ENCODE measurements at regions not wholly inside any gene's neighbourhood (a gene's known extent, or its start where the extent isn't known, plus 50 kb on each side); places are given as distances from the start of the nearest gene placed in this dataset.
A peak's percentile ranks its signal among the peaks of the same experiment; 100 is the strongest.
"Not testable (repeated sequence)": the region's sequence is repeated elsewhere in the genome, so short reads cannot be mapped to it uniquely, and the experiment has no call there.

DNA sequence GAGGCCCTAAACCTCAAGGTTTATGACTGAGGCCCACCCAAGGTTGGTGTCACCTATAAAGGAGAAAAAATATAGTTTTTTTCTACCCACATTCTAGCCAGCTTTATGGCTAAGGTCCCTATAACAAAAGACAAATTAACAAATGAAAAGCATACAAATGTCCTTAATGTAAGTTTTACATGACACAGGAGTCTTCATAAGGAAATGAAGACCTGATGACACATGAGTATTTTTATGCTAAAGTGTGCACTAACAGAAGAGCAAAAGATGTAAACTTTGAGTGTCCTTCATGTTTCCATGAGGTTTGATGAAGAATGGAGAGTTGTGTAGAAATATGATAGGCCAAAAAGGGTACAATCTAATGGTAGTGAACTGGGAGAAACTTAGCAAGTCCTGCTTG lies 114.7 kb upstream of the INTU start:
- DNase-seq (ENCODE audit: low read depth), result no peak

DNA sequence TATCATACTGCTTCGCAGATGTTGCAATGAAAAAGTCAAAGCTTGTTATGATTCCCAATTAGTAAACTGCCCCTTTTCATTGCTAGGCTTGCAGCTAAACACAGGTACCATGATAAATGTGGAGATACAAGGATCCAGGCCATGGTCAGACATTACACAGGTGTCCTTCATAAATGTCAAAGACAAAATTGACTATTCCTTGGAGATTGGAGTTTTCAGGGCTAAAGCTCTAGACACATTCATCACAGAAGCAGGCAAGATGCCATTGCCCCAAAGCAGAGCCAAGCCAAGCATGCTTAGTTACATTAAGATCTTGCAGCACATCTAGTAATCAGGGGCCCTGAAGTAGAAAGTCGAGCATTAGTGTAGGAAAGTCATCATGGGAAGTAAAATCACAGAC lies 111.3 kb upstream of the INTU start:
- no peak for DNase-seq (ENCODE audit: low read depth)

DNA sequence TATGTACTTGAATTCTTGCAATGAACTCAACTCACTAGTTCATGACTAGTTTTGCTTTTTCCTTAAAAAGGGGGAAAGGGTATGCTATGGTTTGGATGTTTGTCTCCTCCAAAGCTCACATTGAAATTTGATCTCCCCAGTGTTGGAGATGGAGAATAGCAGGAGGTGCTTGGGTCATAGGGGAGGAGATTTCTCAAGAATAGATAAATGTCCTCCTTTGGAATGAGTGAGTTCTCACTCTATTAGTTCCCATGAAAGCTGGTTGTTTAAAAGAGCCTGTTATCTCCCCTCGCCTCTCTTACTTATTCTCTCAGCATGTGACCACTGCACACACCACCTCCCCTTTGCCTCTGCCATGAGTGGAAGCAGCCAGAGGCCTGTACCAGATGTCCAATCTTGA lies 109.4 kb upstream of the INTU start:
- DNase-seq (ENCODE audit: low read depth), result no peak

DNA sequence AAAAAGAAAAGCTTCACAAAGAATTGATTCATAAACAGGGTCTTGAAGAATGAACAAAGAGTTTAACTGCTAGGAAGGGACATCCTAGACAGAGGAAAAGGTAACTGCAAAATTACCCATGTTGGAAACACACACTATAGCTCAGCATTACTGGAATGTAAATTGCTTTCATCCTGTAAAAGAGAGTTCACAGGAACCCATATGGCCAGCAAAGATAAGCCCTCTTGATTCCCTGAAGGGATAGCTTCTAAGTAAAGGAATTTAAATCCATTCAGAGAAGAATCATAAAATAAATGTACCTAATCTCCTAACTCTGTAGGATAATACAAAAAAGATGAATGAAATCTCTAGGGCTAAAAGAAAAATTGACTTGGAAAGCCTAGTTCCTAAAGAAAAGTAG lies 107.1 kb upstream of the INTU start:
- no peak for DNase-seq (ENCODE audit: low read depth)

DNA sequence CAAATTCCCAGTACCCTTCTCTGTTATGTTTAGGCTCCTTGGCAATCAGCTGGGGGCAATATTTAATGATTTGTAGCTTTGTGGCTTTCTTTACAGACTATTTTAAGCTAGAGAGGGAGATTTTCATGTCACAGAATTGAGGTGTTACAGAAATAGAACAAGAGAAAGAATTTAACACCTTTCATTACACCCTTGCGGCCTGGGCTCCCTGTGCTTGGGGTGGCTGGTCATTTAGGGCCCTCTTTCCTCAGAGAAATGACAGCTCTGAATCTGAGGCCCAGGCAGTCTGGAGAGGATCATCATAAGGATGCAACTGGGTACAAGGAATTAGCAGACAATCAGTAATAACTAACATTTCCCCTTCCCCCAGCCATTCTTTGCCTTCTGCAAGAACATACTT lies 104.5 kb upstream of the INTU start:
- no peak for DNase-seq (ENCODE audit: low read depth)

DNA sequence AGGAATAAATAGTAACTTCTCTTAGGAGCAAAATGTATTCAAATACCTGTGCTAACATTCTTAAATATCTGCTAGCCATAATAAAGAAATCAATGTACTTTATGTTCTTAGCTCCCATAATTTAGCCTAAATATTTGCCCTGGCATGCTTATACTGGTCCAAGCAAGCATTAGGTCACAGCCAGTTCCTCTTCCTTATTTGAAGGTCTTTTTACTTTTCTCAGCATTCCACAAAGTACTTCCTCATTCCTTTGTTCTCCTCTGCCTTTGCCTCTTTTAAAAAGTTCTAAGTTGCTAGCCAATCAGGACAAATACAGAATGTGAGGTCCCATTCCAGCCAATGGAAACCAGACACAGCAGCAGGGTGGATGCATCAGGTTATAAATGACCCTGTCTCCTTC lies 102.9 kb upstream of the INTU start:
- DNase-seq (ENCODE audit: low read depth), result not testable (repeated sequence)

DNA sequence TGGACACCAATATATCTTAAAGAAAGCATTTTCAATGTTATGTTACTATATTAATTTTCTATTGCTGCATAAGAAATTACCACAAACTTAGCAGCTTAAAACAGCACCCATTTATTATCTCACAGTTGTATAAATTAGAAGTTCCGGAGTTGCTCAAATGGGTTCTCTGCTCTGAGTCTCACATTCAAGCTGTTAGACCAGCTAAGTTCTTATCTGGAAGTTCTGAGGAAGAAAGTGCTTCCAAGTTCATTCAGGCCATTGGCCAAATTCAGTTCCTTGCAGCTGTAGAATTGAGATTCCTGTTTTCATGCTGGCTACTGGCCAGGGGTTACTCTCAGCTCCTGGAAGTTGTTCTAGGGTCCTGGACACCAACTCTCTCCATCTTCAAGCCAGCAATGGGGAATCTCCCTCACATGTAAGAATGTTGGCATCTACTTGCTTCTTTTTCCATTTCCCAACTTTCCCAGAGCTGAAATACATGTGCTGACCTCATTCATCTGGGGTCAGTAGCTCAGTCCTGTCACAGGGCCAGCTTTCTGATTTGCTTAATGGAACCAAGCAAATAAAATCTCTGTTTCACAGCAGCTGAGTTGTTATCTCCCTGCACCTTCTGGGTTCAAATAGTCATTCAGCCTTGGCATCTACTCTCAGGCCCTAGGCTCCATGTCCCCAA lies 99.6 kb upstream of the INTU start:
- DNase-seq (ENCODE audit: low read depth), result no peak

DNA sequence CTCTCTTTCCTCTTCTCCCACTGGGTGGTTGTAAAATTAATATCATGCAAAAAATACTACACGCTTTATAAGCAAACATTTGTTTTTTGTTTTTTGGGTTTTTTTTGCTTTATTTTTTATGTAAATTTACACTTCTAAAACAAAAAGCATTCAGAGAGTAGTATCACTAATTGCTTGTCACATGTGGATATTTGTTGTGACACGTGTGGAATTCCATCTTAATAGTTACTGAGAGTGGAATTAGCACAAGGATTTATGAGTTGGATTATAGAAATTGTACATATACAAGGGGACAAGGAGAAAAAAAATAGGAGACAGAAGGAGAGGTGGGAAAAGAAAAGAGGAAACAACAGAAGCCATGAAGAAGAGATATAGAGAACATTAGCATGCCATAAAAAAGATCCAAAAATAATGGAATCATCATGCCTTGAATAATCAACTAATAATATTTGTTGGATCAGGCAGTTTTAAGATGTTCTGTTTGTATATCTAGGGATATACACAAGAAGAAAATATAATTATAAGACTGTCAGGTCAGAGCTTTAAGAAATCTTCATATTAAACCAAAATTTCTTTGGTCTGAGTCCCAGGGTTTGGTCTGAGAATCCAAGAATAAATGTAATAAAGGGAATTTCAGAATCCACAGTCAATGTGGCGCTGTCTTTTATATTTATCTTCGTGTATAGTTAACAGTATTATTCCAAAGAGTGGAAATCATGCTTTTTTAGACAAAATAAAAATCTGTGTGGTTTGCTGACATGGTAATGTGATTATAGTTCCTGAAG lies 98.5 kb upstream of the INTU start:
- no peak for DNase-seq (ENCODE audit: low read depth)

DNA sequence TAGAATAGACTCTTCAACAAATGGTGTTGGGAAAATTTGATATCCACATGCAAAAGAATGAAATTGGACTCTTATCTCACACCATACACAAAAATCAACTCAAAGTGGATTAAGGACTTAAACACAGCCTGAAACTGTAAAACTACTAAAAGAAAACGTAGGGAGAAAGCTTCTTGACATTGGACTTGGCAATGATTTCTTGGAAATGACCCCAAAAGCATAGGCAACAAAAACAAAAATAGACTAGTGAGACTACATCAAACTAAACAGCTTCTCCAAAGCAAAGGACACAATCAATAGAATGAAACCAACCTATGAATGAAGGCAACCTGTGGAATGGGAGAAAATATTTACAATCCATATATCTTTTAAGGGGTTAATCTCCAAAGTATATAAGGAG lies 94.7 kb upstream of the INTU start:
- no peak for DNase-seq (ENCODE audit: low read depth)

DNA sequence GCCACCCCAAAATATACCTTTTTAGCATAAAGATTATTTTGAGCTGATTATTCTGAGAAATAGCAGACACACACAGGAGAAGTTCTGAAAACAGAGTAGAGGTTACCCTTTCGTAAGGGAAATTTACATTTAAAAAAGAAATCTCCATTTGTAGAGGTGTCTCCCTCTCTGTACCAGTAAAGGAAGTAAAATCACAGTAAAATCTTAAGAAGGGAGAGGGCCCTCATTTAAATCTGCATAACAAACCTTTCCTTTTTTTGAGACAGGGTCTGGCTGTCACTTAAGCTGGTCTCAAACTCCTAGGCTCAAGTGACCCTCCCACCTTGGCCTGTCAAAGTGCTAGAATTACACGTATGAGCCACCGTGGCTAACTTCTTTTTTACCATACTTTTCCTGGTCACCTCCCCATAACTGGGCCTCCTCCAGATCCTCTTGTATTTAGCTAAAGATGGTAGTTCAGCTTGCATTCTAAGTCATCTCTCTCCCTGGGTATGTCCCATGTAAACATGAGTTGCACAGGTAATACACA lies 92.2 kb upstream of the INTU start:
- no peak for DNase-seq (ENCODE audit: low read depth)

DNA sequence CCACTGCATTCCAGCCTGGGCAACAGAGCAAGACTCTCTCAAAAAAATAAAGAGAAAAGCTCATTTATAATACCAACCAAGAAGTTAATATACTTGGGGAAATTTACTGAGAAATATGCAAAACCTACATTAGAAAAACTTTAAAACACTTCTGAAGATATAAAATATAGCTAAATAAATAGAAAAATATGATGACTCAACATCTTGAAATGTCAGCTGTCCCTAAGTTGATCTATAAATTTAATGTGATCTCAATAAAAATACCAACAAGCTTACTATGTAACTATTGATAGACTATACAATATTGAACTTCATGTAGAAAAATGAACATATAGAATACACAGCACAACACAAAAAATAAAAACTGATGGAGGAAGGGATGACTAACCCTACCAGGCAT lies 87.5 kb upstream of the INTU start:
- DNase-seq (ENCODE audit: low read depth), result no peak

DNA sequence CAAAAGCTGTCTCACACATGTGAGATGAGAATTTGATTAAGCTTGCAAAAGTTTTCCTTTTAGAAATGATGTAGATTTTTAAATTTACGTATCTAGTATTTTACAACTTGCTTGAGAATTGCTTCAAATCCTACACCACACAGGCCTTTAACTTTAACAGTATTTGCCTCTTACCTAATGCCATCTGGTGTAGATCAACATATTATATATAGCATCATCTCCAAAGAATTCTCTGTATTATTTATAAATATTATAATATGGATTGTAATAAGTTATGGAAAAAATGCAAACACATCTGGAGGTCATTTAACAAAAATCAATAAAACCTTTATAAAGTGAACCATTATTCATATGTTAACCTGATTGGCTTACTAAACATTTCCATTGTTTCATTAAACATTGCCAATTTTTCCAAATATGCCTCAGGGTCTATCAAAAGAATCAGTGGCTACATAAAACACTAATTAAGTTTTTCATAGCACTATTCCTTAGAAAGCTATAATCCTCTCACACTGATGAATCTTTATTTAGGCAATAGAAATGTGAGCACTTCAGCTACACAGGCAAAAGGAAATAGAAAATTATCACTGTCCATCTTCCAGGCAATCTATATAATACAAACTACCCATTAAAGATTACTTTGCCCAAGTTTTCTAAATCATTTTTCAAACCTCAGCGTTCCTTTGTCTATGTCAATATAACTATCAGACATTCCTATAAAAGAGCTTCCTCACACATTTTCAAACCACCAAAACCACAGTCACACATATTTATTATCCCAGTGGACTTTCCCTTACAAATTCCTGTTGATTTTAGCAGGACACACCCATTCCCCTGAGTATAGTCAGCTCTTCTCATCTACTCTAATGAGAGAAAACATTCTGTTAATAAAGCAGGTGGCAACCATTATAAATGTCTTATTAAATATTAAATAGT lies 83.5 kb upstream of the INTU start:
- no peak for DNase-seq (ENCODE audit: low read depth)

DNA sequence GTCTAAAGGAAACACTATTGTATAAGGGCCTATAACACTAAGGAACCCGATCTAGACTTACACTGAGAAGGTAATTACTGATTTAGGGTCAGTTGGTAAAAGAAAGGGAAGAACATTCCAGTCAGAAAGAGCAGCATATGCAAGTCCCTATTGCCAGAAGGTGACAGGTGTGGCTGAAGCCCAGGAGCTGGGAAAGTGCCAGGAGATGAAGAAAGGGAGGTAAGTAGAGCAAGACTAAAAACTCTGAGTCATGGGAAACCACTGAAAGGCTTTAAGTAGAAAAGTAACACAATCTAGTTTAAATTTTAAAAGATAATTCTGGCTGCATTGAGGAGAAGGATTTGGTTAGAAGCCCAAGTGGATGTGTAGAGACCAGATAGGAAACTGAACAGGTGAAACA lies 77.7 kb upstream of the INTU start:
- no peak for DNase-seq (ENCODE audit: low read depth)

DNA sequence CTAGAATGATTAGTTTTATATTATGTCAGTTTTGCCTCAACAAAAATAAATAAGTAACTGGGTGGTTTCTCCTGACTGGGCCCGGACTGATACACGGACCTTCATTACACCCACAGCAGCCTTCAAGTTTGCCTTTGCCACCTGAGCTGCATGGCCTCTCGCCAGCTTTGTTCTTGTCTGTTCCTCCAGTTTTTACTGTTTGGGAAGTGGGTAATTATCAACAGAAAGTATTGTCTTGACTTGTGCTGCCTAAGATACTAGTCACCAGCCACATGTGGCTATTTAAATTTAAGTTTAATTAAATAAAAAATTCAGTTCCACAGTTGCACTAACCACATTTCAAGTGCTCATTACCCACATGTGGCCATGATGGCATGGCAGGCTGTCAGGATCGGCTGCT lies 74.7 kb upstream of the INTU start:
- DNase-seq (ENCODE audit: low read depth), result peak; percentile 1

DNA sequence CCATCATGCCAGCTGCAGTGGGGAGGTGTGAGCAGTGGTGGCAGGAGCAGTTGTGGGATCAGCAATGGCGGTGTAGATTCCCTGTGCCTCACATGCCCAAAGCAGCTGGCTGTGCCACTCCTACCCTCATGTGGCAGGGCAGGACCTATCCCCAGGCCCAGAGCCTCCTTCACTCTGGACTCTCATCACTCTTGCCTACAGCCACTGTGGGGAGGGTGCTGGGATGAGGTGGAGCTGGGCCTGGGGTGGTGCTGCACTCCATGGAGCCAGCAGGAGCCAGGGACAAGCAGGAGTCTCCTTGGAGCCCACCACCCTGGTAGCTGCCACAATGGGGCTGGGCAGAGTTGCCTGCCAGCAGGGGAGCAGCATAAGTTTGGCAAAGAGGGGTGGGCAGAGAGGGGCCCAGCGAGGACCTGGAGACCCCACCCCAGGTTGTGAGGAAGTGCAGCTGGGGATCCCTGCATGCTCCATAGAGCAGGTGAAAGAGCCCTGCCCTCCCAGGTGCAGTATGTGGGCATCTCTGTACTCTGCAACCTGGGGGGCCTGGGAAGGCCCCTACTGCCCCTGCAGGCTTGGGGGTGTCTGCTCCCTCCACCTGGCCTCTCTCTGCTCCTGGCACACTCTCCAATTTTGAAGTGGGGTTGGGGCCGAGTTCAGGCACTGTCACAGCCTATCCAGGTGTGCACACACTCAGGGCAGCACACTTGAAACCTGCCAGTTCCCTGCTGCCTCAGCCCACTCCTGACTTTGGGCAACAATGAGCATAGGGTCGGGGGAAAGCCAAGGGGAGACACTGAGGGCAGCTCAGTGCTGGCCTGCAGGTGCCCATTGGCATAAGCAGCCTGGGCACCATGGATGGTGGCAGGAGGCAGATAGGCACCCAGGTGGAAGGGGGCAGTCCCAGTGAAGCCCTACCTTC lies 74.0 kb upstream of the INTU start:
- DNase-seq (ENCODE audit: low read depth), result no peak

DNA sequence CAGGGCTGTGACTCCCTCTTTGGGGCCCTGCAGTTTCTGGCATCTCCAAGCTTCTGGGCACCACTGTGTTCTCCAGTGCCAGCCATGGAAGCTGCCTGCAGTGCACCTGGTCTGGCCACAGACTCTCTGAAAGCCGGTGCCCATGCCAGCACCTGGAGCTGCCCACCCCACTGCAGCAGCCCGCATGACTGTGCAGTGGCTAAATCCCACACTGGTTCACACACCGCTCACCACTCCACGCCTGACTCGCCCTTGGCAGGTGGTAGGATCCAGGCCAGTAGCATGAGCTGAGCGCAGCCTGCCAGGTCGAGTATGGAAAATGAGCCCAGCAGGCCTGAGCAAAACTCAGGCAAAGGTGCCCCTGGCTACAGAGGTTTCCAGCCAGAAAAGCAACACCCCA lies 72.8 kb upstream of the INTU start:
- DNase-seq (ENCODE audit: low read depth), result no peak

DNA sequence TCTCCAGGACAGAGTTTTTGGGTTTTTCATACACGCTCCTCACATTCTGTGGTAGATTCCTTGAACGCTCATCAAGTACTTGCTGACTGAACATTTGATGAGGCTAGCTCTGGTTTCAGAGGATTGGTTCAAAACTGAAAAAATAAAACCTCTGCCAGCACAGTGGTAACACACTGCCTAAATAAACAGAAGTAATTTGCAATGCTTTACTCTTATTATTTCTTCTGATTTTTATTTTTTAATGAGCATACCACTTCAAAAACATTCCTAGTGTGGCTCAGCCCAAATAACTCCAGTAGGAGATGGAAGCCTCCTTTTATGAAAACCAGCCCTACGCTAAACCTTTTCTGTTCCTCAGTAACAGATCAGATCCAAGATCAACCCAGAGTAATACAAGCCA lies 72.0 kb upstream of the INTU start:
- DNase-seq (ENCODE audit: low read depth), result no peak

DNA sequence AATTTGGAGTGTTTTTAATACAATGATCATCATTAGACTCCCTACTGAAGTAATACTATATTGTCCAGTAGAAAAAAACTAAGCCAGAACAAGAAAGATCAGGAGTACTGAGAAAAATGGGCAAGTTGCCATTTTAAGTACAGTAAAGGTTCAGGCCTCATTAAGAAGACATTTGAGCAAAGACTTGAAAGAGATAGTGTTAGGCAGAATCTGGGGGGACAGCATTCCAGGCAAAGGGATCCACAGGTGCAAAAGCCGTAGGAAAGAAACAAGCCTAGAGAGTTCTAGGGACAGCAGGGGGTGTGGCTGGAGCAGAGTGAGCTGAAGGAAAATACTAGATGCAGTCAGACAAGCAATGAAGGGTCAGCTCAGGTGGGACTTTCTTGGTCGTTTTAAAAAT lies 58.1 kb upstream of the INTU start:
- no peak for DNase-seq (ENCODE audit: low read depth)

DNA sequence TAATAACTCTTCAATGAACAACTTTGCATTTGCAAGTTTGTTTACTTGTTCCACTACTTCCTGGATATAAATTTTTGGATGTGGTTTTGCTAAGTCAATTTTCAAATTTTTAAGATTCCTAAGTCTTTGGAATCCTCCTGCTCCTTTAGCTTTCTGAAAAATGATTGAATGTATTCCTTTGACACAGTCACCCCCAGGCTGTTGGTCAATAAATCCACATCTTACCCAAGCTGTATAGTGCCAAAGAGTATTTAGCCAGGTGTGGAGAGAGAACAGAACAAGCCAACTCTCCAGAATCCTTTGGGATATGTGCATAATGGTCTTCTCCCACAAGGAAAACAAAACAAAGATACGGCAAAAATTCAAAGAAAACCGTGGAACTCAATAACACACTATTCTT lies 56.9 kb upstream of the INTU start:
- DNase-seq (ENCODE audit: low read depth), result peak; percentile 11

DNA sequence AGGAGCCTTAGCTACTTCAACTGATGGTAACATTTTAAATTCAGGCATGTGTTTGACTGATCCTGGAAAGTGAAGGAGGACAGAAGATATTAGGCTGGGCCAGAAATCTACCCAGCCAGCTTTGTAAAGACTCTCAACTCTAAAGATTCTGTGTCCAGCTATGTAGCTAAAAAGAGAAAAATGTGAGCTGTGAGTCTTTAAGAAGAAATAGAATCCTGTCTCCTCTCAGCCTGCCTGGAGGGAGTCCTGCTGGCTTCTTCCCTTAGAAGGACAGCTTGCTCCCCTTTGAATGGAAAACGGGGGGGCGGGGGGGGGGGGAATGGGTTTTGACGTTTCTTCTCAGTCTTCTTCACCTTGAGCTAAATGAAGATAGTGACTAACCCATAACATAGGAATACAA lies 54.3 kb upstream of the INTU start:
- DNase-seq (ENCODE audit: low read depth), result no peak

DNA sequence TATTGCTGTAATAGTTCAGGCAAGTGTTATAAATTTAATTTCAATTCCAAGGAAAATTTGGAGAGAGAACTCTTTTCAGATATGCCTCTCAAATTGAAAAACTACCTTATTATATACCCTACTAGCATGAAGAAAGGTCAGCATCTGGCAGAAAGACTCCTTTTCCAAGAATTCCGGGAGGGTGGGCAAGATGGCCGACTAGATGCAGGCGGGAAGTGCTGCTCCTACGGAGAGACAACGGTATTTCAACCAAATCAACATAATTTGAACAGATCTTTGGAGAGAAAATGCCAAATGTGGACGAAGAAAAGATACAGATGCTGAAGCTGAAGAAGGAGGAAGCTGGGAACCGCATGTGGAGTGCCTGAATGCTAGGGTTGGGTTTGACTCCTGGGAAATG lies 53.8 kb upstream of the INTU start:
- DNase-seq (ENCODE audit: low read depth), result no peak
